ENCODE measurements at regions not wholly inside any gene's neighbourhood (a gene's known extent, or its start where the extent isn't known, plus 50 kb on each side); places are given as distances from the start of the nearest gene placed in this dataset.
"Not testable (repeated sequence)": the region's sequence is repeated elsewhere in the genome, so short reads cannot be mapped to it uniquely, and the experiment has no call there.

DNA sequence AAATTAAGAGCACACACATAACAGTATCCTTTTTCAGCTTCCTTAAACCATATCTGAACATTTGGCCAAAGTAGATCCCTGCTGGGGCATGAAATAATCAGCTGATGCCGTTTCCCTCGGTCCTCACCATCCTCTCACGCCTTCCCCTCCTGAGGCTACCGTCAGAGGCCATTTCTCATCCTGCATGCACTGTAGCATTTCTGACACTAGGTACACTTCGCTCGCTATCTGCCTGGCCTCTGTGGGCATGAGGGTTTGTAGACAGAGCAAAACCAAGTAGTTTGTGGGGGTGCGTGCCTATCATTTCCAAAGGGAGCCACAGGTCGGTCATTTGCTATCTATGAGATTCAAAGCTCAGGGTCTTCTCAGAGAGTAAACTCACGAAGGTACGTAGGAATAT, 131.9 kb downstream of the BOD1 start:
- 61% methylated on average over 10 of the region's 10 CpGs for WGBS (ENCODE audit: low lambda C conversion rate)
- CTCF ChIA-PET = no interaction called here

DNA sequence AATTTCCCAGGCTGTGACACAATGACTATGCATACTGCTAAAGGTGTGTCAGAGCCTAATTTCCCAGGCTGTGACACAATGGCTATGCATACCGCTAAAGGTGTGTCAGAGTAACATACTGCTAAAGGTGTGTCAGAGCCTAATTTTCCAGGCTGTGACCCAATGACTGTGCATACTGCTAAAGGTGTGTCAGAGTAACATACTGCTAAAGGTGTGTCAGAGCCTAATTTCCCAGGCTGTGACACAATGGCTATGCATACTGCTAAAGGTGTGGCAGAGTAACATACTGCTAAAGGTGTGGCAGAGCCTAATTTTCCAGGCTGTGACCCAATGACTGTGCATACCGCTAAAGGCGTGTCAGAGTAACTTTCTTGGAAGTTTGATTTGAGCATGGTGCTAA, 132.9 kb downstream of the BOD1 start:
- H3K36me3 ChIP-seq (replicated peaks in 1 of 2; ENCODE audit: control insufficient read depth in 1 of 2, insufficient read depth in 2 of 2, low read length in 1 of 2); H3F3A ChIP-seq (replicated peaks; ENCODE audit: insufficient read depth); H4K20me1 ChIP-seq (ENCODE audit: insufficient read depth); H2AFZ ChIP-seq (ENCODE audit: low read depth); H3K9ac ChIP-seq; H3K27ac ChIP-seq (ENCODE audit: low read depth in 2 of 2, low read length in 1 of 2); H3K9me2 ChIP-seq; DNase-seq; H3K9me3 ChIP-seq; H3K27me3 ChIP-seq (ENCODE audit: insufficient read depth); H3K4me2 ChIP-seq; H3K4me3 ChIP-seq (ENCODE audit: low read depth in 2 of 2, low read length in 1 of 2); H3K79me2 ChIP-seq (ENCODE audit: insufficient read depth); CTCF ChIA-PET; H3K4me1 ChIP-seq (ENCODE audit: control insufficient read depth in 1 of 2, insufficient read depth in 2 of 2, low read depth in 1 of 2, low read length in 1 of 2); POLR2A ChIA-PET: not testable (repeated sequence)
- 83% methylated on average over 3 of the region's 3 CpGs for WGBS (ENCODE audit: low lambda C conversion rate)

More for the DNA sequence above, 131.9 kb downstream of the BOD1 start:
- H3K4me2 ChIP-seq = no peak overlapping the region
- no peak for TF ChIP-seq JUND (IDR thresholded peaks at IDR 0.05)
- no peak overlapping the region for H3K9ac ChIP-seq
- H3K4me3 ChIP-seq (ENCODE audit: low read depth in 2 of 2, low read length in 1 of 2) = no peak overlapping the region
- H3K79me2 ChIP-seq (ENCODE audit: insufficient read depth) = no peaks in the 10 kb centered on the region
- H2AFZ ChIP-seq (ENCODE audit: low read depth) = no peak overlapping the region
- no peaks in the 10 kb centered on the region for H3K9me3 ChIP-seq
- no peaks in the 10 kb centered on the region for H4K20me1 ChIP-seq (ENCODE audit: insufficient read depth)
- H3K9me2 ChIP-seq = no peaks in the 10 kb centered on the region
- no peaks in the 10 kb centered on the region for H3K4me1 ChIP-seq (ENCODE audit: control insufficient read depth in 1 of 2, insufficient read depth in 2 of 2, low read depth in 1 of 2, low read length in 1 of 2)
- H3K36me3 ChIP-seq (replicated peaks in 1 of 2; ENCODE audit: control insufficient read depth in 1 of 2, insufficient read depth in 2 of 2, low read length in 1 of 2) = no peaks in the 10 kb centered on the region
- POLR2A ChIA-PET = no interaction called here
- H3K27ac ChIP-seq (ENCODE audit: low read depth in 2 of 2, low read length in 1 of 2) = no peak overlapping the region
- no peaks in the 10 kb centered on the region for H3F3A ChIP-seq (replicated peaks; ENCODE audit: insufficient read depth)
- H3K27me3 ChIP-seq (ENCODE audit: insufficient read depth) = no peaks in the 10 kb centered on the region
- DNase-seq = no peak

GRCh38 chr5:173483160-173483559, 133.3 kb downstream of the BOD1 start:
- no peak overlapping the region for H3K27ac ChIP-seq (ENCODE audit: low read depth in 2 of 2, low read length in 1 of 2)
- no peak overlapping the region for H3K4me3 ChIP-seq (ENCODE audit: low read depth in 2 of 2, low read length in 1 of 2)
- H3K27me3 ChIP-seq (ENCODE audit: insufficient read depth) = no peaks in the 10 kb centered on the region; the same call in 1 of the 2 replicates
- TF ChIP-seq REST (IDR thresholded peaks at IDR 0.05; ENCODE audit: low read depth, low read length) = no peak
- no peak for TF ChIP-seq RXRA (IDR thresholded peaks at IDR 0.05; ENCODE audit: borderline replicate concordance, low read depth)
- no peak for TF ChIP-seq GABPA (IDR thresholded peaks at IDR 0.05; ENCODE audit: low read depth)
- no peaks in the 10 kb centered on the region for H3K4me1 ChIP-seq (ENCODE audit: control insufficient read depth in 1 of 2, insufficient read depth in 2 of 2, low read depth in 1 of 2, low read length in 1 of 2)
- H3K36me3 ChIP-seq (replicated peaks in 1 of 2; ENCODE audit: control insufficient read depth in 1 of 2, insufficient read depth in 2 of 2, low read length in 1 of 2) = no peaks in the 10 kb centered on the region
- H4K20me1 ChIP-seq (ENCODE audit: insufficient read depth) = no peaks in the 10 kb centered on the region
- no peaks in the 10 kb centered on the region for H3K9me2 ChIP-seq
- no peak overlapping the region for H3K9ac ChIP-seq
- 51% methylated on average over 4 of the region's 4 CpGs for WGBS (ENCODE audit: low lambda C conversion rate)
- H3K79me2 ChIP-seq (ENCODE audit: insufficient read depth) = no peaks in the 10 kb centered on the region
- no peak overlapping the region for H3K4me2 ChIP-seq
- CTCF ChIA-PET = no interaction called here
- no peaks in the 10 kb centered on the region for H3F3A ChIP-seq (replicated peaks; ENCODE audit: insufficient read depth)
- POLR2A ChIA-PET = no interaction called here
- no peak overlapping the region for H2AFZ ChIP-seq (ENCODE audit: low read depth)
- DNase-seq = no peak
- H3K9me3 ChIP-seq = no peaks in the 10 kb centered on the region
